ENCODE measurements at regions not wholly inside any gene's neighbourhood (a gene's known extent, or its start where the extent isn't known, plus 50 kb on each side); places are given as distances from the start of the nearest gene placed in this dataset.
"Not testable (repeated sequence)": the region's sequence is repeated elsewhere in the genome, so short reads cannot be mapped to it uniquely, and the experiment has no call there.

DNA sequence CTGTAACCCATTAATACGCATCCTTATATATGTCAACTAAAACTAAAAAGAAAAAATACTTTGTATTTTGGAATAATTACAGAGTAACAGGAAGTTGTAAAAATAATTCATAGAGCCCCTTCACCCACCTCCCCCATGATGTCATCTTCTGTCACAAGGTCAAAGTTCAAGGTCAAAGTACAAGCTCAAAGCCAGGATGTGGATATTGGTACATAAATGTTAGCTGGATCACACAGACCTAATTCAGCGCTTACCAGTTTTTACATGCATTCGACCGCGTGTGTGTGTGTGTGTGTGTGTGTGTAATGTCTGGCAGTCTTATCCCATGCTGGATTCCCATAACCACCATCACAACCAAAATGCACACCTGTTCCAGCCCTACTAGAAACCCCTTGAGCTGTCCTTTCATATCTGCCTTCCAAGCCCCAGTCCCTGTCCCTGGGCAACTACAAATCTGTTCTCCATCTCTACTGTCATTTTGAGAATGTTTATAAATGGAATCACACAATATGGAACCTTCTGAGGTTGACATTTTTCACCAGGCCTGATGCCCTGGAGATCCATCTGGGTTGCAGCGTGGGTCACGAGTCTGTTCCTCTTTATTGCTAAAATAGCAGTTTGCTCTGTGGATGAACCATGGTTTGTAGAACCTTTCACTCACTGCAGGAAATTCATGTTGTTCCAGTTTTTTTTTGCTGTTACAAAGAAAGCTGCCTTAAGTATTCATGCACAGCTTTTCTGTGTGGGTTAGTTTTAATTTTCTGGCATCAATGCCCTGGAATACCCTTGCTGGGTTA, 153.6 kb upstream of the PITRM1 start:
- no peak for DNase-seq (ENCODE audit: extremely low read depth in 1 of 2, low read depth in 1 of 2)

GRCh38 chr10:3324612-3325038, 152.0 kb upstream of the PITRM1 start:
- no peak for DNase-seq (ENCODE audit: extremely low read depth in 1 of 2, low read depth in 1 of 2)

GRCh38 chr10:3323865-3324498, 151.4 kb upstream of the PITRM1 start:
- DNase-seq (ENCODE audit: extremely low read depth in 1 of 2, low read depth in 1 of 2): no peak

- DNase-seq (ENCODE audit: extremely low read depth in 1 of 2, low read depth in 1 of 2): no peak
Observed at GRCh38 chr10:3321123-3321522, 148.5 kb upstream of the PITRM1 start.

GRCh38 chr10:3319811-3320226, 147.2 kb upstream of the PITRM1 start:
- no peak for DNase-seq (ENCODE audit: extremely low read depth in 1 of 2, low read depth in 1 of 2)

GRCh38 chr10:3318480-3318807, 145.9 kb upstream of the PITRM1 start:
- not testable (repeated sequence) for DNase-seq (ENCODE audit: extremely low read depth in 1 of 2, low read depth in 1 of 2)

DNA sequence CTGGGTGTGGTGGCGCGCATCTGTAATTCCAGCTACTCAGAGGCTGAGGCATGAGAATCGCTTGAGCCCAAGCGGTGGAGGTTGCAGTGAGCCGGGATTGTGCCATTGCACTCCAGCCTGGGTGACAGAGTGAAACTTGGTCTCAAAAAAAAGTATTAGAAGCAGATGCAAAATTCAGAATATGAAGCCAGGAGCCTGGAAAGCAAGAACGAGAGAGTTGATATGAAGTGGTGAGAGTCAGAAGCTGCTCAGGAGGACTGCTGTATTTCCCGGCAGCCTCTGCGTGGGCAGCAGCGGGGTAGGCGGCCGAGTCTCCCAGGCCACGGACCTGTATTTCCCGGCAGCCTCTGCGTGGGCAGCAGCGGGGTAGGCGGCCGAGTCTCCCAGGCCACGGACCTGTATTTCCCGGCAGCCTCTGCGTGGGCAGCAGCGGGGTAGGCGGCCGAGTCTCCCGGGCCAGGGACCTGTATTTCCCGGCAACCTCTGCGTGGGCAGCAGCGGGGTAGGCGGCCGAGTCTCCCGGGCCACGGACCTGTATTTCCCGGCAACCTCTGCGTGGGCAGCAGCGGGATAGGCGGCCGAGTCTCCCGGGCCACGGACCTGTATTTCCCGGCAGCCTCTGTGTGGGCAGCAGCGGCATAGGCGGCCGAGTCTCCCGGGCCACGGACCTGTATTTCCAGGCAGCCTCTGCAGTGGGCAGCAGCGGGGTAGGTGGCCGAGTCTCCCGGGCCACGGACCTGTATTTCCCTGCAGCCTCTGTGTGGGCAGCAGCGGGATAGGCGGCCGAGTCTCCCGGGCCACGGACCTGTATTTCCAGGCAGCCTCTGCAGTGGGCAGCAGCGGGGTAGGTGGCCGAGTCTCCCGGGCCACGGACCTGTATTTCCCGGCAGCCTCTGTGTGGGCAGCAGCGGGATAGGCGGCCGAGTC, 145.2 kb upstream of the PITRM1 start:
- DNase-seq (ENCODE audit: extremely low read depth in 1 of 2, low read depth in 1 of 2): not testable (repeated sequence)

GRCh38 chr10:3314445-3315085, 142.0 kb upstream of the PITRM1 start:
- DNase-seq (ENCODE audit: extremely low read depth in 1 of 2, low read depth in 1 of 2): not testable (repeated sequence)

GRCh38 chr10:3313784-3314444, 141.3 kb upstream of the PITRM1 start:
- DNase-seq (ENCODE audit: extremely low read depth in 1 of 2, low read depth in 1 of 2): not testable (repeated sequence)

GRCh38 chr10:3312403-3312940, 139.9 kb upstream of the PITRM1 start:
- no peak for DNase-seq (ENCODE audit: extremely low read depth in 1 of 2, low read depth in 1 of 2)

DNA sequence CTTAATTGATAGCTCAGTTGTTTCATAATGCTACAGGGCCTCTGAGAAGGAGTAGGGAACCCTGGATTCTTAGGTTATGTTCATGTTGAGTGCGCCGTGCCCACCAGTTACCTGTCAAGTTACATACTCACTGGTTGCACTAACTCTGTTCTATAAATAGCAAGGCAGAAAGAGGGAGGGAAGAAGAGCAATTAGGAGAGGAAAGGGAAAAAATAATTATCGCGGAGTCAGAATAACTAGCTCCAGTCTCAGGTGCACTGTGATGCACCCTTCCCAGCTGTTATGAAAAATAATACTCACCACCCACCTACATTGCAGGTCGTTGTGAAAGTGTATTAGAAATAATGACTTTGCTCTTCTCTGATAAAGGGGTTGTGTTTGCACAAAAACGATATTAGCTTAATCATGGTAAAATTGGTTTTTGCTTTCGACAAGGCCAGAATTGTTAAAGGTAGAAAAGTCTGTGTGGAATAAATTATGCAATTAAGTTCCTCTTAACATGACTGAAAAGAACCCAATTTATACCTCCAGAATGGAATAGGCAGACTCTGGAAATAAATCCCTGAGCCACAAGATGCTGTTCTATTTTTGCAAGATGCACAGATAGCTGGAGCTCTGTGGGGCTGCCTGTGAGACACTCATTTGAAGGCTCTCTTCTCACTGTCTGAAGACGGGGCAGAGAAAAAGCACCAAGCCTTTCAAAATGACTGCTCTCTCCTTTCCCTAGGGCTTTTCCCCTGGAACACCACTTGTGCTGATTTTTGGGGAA, 137.6 kb upstream of the PITRM1 start:
- no peak for DNase-seq (ENCODE audit: extremely low read depth in 1 of 2, low read depth in 1 of 2)

GRCh38 chr10:3306050-3306449, 133.5 kb upstream of the PITRM1 start:
- no peak for DNase-seq (ENCODE audit: extremely low read depth in 1 of 2, low read depth in 1 of 2)

DNA sequence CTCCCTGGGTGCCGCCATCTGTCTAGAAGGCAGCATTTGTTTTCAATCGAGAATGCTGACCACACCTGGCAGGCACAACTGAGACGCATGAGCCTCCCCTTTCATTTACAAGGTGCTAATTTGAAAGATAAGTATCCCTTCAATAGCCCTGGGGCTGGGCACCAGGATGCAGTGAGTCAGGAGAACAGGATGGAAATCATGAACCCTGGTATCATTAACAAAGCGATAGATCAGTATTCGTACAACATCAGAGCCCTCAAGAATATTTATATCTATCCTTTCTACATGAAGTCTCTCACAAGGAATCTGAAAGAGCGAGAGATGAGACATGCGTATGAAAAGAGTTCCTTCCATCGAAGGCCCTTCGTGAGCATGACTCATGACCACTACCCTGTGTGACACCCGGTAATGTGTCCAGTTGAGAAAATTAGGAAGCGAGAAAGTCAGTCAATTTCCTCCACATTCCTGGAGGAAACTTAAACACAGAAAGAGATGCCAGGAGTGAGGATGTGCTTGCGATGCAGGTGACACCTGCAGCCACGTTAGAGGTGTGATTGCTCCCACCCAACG, 123.1 kb upstream of the PITRM1 start:
- no peak for DNase-seq (ENCODE audit: extremely low read depth in 1 of 2, low read depth in 1 of 2)

GRCh38 chr10:3294919-3295581, 122.5 kb upstream of the PITRM1 start:
- no peak for DNase-seq (ENCODE audit: extremely low read depth in 1 of 2, low read depth in 1 of 2)

GRCh38 chr10:3293581-3294431, 121.2 kb upstream of the PITRM1 start:
- DNase-seq (ENCODE audit: extremely low read depth in 1 of 2, low read depth in 1 of 2): no peak

GRCh38 chr10:3292636-3293035, 120.1 kb upstream of the PITRM1 start:
- no peak for DNase-seq (ENCODE audit: extremely low read depth in 1 of 2, low read depth in 1 of 2)

GRCh38 chr10:3290550-3290949, 118.0 kb upstream of the PITRM1 start:
- no peak for DNase-seq (ENCODE audit: extremely low read depth in 1 of 2, low read depth in 1 of 2)

All from activated CD8-positive, alpha-beta memory T cell treated with anti-CD3 and anti-CD28 coated beads for 1 hour (primary cell).